RPMI8226 (cell line): ENCODE measurements at regions not wholly inside any gene's neighbourhood (a gene's known extent, or its start where the extent isn't known, plus 50 kb on each side); places are given as distances from the start of the nearest gene placed in this dataset.
"Not testable (repeated sequence)": the region's sequence is repeated elsewhere in the genome, so short reads cannot be mapped to it uniquely, and the experiment has no call there.

Experiments used
- DNase-seq: peaks from one replicate; pipeline ENCODE4 v3.0.0-alpha.2; 2015

- DNase-seq, result no peak
Measured at GRCh38 chr4:170526471-170526870, 436.7 kb upstream of the AADAT start.

- no peak for DNase-seq
Measured at GRCh38 chr4:170522427-170522970, 432.7 kb upstream of the AADAT start.

GRCh38 chr4:170497689-170498088 is 407.9 kb upstream of the AADAT start:
- DNase-seq, result peak; percentile 11

DNA sequence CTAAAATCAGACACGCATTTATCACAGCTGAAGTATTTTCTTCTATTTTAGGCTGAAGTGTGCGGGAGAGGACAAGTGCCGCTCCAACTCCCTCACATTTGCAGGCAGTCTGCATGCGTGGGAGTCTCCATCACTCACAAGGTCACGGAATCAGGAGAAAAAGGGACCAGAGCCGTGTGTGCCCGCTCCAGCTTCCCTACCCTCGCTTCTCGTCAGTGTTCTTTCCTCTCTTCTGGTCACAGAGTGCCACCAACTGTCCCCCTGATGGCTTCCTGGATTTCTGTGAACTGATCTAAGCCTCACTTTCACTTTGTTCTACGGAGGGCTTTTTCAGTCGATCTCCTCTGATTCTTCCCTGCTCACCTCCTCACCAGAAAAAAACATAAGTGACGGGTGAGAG is 407.4 kb upstream of the AADAT start:
- DNase-seq, result peak; percentile 7

DNA sequence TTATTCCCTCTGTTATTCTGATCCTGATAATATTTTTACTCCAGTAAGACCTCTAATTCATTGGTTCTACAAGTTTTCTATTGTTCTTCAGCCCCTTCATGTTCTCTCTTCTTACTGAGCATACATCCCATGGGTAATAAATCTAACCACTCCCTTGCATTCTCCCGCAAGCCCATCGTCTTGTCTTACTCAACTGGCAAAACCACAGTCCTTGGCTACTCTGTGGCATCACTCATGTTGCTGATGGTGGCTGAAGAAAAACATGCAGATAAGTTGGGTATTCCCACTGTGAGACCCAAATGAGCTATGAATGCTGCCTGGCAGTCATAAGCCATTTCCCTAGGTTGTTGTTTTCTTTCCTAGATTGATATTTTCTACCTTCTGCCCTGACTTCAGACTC is 402.2 kb upstream of the AADAT start:
- DNase-seq, result no peak

DNA sequence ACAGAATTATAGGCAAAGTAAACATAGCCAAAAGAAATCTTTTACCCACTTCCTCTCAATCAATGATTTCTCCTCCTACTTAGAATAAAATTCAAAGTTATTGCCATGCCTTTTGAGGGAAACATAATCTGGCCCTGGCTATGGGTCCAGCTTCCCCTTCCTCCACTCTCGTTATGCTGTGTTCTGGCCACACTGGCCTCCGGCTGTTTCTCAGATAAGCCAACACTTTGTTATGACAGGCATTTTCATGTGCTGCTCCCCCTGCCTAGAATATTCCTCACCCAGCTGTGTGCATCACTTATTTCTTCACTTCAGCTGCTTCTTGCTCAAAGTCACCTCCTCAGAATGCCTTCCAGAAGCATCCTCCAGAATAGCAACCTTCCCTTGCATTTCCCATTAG is 386.6 kb upstream of the AADAT start:
- no peak for DNase-seq

DNA sequence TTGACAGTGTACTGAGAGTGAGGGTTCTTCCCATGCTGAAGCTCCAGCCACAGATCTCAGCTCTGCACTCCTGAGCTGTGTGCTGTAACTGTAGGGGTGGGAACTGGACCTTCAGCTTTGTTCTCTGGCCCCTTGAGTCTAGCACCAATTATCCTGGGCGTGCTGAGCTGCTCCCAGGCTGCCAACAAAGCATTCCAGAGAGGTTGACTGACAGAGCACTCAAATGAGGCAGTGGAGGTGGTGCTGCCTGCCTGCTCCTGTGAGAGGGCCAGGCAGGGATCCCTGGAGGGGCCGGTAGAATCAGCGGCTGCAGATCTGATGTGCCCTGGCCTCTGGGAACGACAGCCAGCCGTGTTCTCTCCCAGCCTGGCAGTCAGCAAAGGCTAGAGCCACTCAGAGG is 375.7 kb upstream of the AADAT start:
- DNase-seq, result no peak

DNA sequence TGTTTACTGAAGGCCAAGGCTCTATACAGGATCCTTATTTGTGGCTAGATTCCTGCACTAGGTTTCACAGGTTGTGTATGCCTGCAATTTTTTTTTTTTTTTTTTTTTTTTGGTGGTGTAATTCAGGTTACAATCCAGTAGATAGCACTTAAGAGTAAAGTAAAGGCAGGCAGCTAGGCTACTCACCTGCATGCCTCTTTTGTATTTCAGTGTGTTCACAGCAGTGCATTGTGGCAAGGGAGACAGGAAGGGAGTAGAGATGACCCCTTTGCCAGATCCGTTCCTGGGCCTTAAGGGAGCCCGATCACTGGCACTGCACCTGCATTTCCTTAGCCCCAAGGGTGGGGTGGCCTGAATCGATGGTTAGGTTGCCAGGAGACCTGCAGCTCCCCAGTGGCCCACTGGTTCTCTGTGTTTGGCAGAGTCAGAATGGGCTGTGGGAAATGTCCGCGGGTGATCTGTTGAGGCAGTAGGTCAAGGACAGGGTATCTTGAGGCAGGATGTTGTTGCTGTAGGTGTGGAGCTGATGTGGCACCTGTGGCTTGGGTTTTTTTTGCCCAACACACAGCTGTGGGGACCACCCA is 374.9 kb upstream of the AADAT start:
- no peak for DNase-seq

DNA sequence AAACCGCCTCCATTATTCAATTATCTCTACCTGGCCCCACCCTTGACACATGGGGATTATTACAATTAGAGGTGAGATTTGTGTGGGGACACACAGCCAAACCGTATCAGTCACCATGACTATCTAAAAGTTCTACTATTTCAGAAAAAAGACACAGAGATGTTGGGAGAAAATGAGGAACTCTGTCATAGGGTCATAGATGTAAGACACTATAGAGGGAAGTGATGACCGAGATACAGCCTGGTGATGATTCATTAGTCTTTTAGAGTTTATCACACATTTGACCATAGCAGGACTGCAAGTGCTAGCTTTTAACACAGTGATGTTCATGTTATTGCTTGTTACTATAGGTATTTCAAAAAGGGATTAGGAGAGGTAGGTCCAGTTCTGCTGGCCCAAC is 357.0 kb upstream of the AADAT start:
- no peak for DNase-seq

DNA sequence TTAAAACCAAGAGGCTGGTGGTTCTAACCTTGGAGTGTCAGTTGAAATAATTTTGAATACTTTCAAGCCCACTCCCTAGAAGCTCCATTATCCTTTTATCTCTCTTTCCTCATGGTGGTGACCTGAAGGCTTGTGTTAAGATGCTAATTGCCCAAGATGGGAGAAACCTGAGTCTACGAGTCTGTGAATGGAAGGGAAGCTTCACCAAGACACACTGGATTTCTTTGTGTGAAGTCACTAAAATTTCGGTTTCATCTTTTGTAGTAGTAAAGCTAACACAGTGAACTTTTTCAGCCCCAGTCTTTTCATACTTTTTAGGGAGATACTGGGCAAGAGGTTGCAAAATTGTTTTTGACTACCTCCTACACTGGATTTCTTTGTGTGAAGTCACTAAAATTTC is 351.4 kb upstream of the AADAT start:
- not testable (repeated sequence) for DNase-seq

DNA sequence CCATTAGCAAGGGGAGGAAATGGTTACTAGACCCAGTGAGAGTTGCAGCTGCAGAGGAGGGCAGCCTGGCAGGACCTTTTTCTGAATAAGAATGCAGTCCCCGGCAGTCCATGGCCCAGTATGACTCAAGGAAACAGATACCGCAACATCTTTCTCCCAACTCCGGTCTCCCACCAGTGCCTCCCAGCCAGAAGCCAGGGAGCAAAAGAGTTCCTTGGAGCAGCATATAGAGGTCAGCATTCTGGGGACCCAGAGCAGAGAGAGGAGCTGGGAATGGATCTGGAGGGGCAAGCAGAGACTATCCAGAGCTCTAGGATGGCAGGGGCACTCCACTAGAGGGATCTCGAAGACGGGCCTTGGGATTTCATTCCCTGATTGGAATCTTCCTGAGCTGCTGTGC is 339.2 kb upstream of the AADAT start:
- no peak for DNase-seq

GRCh38 chr4:170425521-170426143 is 335.9 kb upstream of the AADAT start:
- no peak for DNase-seq

GRCh38 chr4:170425040-170425439 is 335.3 kb upstream of the AADAT start:
- DNase-seq, result no peak

- DNase-seq, result no peak
Measured at GRCh38 chr4:170423137-170423536, 333.4 kb upstream of the AADAT start.

DNA sequence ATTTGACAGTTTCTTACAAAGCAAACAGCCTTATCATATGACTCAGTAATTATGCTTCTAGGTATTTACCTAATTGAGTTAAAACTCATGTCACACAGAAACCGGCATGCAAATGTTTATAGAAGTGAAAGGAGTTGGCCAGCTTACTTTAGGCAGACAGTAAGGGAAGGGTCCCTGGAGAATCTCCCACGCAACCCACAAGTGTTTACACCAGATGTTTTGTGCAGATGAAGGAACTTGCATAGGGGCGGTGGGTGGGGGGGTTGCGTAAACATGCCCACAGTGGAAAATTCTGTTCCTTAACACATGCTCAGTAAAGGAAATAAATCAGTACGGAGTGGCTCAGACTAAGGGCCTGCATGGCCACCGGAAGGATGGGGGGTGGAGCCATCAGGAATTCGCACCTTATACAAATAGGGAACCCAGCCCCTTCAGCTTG is 330.5 kb upstream of the AADAT start:
- no peak for DNase-seq

GRCh38 chr4:170414961-170415360 is 325.2 kb upstream of the AADAT start:
- DNase-seq, result no peak

GRCh38 chr4:170414360-170414759 is 324.6 kb upstream of the AADAT start:
- DNase-seq, result no peak

GRCh38 chr4:170413951-170414350 is 324.2 kb upstream of the AADAT start:
- no peak for DNase-seq

DNA sequence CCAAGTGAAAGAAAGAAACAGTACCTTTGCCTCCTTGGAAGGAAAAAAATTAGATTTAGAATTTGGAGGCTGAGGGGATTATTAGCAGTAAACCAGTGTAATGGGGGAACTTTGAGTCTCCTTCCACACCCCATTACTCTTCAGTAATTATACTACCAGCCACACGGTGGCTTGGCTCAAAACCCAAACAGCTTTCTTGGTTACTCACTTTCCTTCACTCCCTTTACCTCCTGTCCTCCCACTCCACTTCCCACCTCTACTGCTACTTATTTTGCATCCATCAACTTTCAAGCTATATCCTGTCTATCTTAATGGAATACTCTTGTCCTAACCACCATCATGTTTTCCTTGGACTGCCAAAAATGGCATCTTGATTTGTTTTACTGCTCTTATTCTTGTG is 310.6 kb upstream of the AADAT start:
- DNase-seq, result no peak

DNA sequence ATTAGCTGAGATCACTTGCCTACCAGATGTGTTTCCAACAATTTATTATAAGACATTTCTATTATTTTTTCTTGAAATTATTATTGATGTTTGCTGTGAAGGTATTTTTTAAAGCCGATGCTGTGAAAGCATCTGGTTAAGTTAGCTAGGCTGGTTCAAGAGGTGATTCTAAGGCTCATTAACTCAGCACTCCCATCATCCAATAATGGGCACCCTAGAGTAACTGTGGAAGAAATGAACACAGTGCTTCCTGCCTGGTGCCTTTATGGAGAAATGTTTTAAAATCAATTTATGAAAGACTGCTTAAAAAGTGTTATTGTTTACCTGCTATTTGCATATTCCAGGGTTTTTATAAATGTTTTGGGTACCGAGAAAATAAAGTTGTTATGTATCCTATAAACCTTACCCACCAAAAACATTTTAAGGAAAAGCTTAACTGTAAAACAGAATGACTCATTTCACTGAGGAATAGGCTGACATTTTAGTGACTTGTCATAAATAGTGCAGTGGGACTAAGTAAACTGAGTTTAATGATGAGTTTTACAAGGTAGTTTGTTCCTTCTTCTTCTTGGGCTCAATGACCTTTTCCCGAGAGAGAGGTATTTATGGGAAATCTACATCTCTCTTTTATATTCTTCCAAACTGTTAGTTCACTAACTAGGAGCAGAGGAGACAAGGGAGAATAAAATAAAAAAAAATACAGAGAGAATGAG is 310.0 kb upstream of the AADAT start:
- DNase-seq, result no peak

- no peak for DNase-seq
Measured at GRCh38 chr4:170398218-170398617, 308.5 kb upstream of the AADAT start.

DNA sequence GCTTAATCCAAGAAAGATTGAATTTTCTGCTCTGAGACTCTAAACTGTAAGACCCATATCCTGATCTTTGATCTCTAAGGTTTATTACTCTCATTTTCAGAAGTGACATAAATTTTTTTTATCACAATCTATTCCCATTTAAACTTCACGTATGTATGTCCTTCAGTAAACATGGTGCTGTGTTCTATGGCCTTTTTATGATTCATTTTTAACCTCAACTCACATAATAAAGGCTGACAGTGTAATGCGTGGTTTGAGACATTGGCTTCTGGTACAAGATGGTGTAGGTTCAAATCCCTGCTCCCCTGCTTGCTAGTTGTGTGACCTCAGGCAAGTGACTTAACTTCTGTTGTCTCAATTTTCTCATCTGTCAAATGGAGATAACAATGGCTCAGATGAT is 306.0 kb upstream of the AADAT start:
- DNase-seq, result no peak

DNA sequence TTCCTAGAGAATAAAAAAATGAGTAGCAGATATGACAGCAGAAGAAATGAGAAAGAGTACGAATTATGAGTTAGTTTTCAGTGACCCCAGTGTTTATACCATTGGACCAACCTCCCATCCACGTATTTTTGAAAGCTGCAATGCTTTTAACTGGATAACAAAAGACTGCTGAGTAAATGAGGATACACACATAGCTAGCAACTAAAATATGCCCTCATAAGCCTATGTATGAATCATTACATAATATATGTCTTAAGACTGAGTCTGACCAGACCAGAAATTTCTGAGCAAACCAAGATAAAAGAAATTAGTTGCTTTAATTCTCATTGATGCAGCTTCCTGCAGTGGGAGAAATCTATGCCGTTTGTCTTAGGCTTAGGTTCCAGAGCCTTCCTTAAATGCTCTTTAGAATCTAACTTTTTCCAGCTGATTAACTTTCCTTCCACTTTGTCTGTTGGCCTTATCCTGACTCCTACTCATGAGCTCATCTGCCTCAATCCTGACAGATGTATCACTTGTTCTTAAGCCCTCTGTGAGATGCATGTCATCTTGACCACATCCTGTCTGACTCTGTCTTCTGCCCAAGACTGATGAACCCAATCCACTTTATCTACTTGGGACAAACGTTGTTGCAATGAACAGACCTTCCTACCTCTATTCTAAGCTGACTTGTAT is 301.4 kb upstream of the AADAT start:
- no peak for DNase-seq

DNA sequence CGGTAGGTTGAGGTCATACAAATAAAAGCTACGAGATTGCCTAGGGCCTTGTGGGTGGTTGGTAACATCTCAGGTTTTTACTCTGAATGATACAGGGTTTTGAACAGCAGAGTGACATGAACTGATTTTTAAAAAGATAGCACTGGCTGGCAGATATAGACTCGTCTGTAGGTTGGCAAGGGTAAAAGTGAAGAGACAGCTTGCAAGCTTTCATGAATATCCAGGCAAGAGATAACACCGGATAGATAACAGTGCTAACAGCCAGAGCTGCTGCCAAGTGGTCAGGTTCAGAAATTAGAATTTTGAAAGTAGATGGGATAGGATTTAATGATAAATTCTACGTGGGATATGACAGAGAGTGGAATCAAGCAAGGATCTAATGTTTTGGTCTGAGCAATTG is 299.7 kb upstream of the AADAT start:
- DNase-seq, result no peak
